ENCODE measurements at regions not wholly inside any gene's neighbourhood (a gene's known extent, or its start where the extent isn't known, plus 50 kb on each side); places are given as distances from the start of the nearest gene placed in this dataset.

- Histone ChIP-seq H3K4me3 (ENCODE audit: low read length) (no peak overlapping the region), H3K9ac (ENCODE audit: low read depth, low read length) (no peak overlapping the region), H3K27me3 (ENCODE audit: control insufficient read depth, insufficient read depth, low read length) (no peaks in the 10 kb centered on the region), H3K9me3 (replicated peaks; ENCODE audit: low read length) (no peaks in the 10 kb centered on the region), H3K4me2 (ENCODE audit: low read length) (no peak overlapping the region), H3K36me3 (ENCODE audit: insufficient read depth, low read length) (no peaks in the 10 kb centered on the region), H3K4me1 (ENCODE audit: control insufficient read depth, insufficient read depth, low read length) (peaks cover 24% of the 10 kb centered on the region)
Measured at GRCh38 chr1:170789063-170789462, 125.1 kb downstream of the PRRX1 start.

- Histone ChIP-seq H3K27me3 (ENCODE audit: control insufficient read depth, insufficient read depth, low read length) (no peaks in the 10 kb centered on the region), H3K4me3 (ENCODE audit: low read length) (peak overlapping the region; percentile 8), H3K4me2 (ENCODE audit: low read length) (peak overlapping the region; percentile 55), H3K36me3 (ENCODE audit: insufficient read depth, low read length) (no peaks in the 10 kb centered on the region), H3K4me1 (ENCODE audit: control insufficient read depth, insufficient read depth, low read length) (peaks cover 24% of the 10 kb centered on the region), H3K9ac (ENCODE audit: low read depth, low read length) (peak overlapping the region; percentile 47), H3K9me3 (replicated peaks; ENCODE audit: low read length) (no peaks in the 10 kb centered on the region)
Measured at GRCh38 chr1:170790175-170790574, 126.2 kb downstream of the PRRX1 start.

- peak overlapping the region; percentile 47 for H3K9ac ChIP-seq (ENCODE audit: low read depth, low read length)
Measured at GRCh38 chr1:170790651-170791071, 126.7 kb downstream of the PRRX1 start.

GRCh38 chr1:170791941-170792340, 128.0 kb downstream of the PRRX1 start:
- Histone ChIP-seq H3K9me3 (replicated peaks; ENCODE audit: low read length) (no peaks in the 10 kb centered on the region), H3K36me3 (ENCODE audit: insufficient read depth, low read length) (no peaks in the 10 kb centered on the region), H3K27me3 (ENCODE audit: control insufficient read depth, insufficient read depth, low read length) (no peaks in the 10 kb centered on the region), H3K4me2 (ENCODE audit: low read length) (no peak overlapping the region), H3K4me3 (ENCODE audit: low read length) (no peak overlapping the region), H3K9ac (ENCODE audit: low read depth, low read length) (no peak overlapping the region), H3K4me1 (ENCODE audit: control insufficient read depth, insufficient read depth, low read length) (peaks cover 24% of the 10 kb centered on the region)

More at GRCh38 chr1:170790651-170791071, 126.7 kb downstream of the PRRX1 start:
- Histone ChIP-seq H3K27me3 (ENCODE audit: control insufficient read depth, insufficient read depth, low read length) (no peaks in the 10 kb centered on the region), H3K9me3 (replicated peaks; ENCODE audit: low read length) (no peaks in the 10 kb centered on the region), H3K4me3 (ENCODE audit: low read length) (peak overlapping the region; percentile 8), H3K4me1 (ENCODE audit: control insufficient read depth, insufficient read depth, low read length) (peaks cover 24% of the 10 kb centered on the region), H3K4me2 (ENCODE audit: low read length) (peak overlapping the region; percentile 55), H3K36me3 (ENCODE audit: insufficient read depth, low read length) (no peaks in the 10 kb centered on the region)

- no peak overlapping the region for H3K4me3 ChIP-seq (ENCODE audit: low read length)
- H3K27me3 ChIP-seq (ENCODE audit: control insufficient read depth, insufficient read depth, low read length): no peaks in the 10 kb centered on the region
- no peaks in the 10 kb centered on the region for H3K36me3 ChIP-seq (ENCODE audit: insufficient read depth, low read length)
- H3K4me2 ChIP-seq (ENCODE audit: low read length): no peak overlapping the region
- no peak overlapping the region for H3K9ac ChIP-seq (ENCODE audit: low read depth, low read length)
- H3K9me3 ChIP-seq (replicated peaks; ENCODE audit: low read length): no peaks in the 10 kb centered on the region
- peaks cover 17% of the 10 kb centered on the region for H3K4me1 ChIP-seq (ENCODE audit: control insufficient read depth, insufficient read depth, low read length)
Measured at GRCh38 chr1:170800265-170800664, 135.1 kb upstream of the MROH9 start.

GRCh38 chr1:170800812-170801211, 134.5 kb upstream of the MROH9 start:
- H3K36me3 ChIP-seq (ENCODE audit: insufficient read depth, low read length): no peaks in the 10 kb centered on the region
- H3K9me3 ChIP-seq (replicated peaks; ENCODE audit: low read length): no peaks in the 10 kb centered on the region
- H3K9ac ChIP-seq (ENCODE audit: low read depth, low read length): no peak overlapping the region
- H3K4me1 ChIP-seq (ENCODE audit: control insufficient read depth, insufficient read depth, low read length): peaks cover 23% of the 10 kb centered on the region
- no peak overlapping the region for H3K4me2 ChIP-seq (ENCODE audit: low read length)
- no peak overlapping the region for H3K4me3 ChIP-seq (ENCODE audit: low read length)
- no peaks in the 10 kb centered on the region for H3K27me3 ChIP-seq (ENCODE audit: control insufficient read depth, insufficient read depth, low read length)

GRCh38 chr1:170803711-170804110, 131.6 kb upstream of the MROH9 start:
- Histone ChIP-seq H3K4me1 (ENCODE audit: control insufficient read depth, insufficient read depth, low read length) (peaks cover 49% of the 10 kb centered on the region), H3K4me2 (ENCODE audit: low read length) (no peak overlapping the region), H3K27me3 (ENCODE audit: control insufficient read depth, insufficient read depth, low read length) (no peaks in the 10 kb centered on the region), H3K9me3 (replicated peaks; ENCODE audit: low read length) (no peaks in the 10 kb centered on the region), H3K36me3 (ENCODE audit: insufficient read depth, low read length) (no peaks in the 10 kb centered on the region), H3K4me3 (ENCODE audit: low read length) (no peak overlapping the region), H3K9ac (ENCODE audit: low read depth, low read length) (no peak overlapping the region)

- Histone ChIP-seq H3K27me3 (ENCODE audit: control insufficient read depth, insufficient read depth, low read length) (no peaks in the 10 kb centered on the region), H3K4me3 (ENCODE audit: low read length) (no peak overlapping the region), H3K9me3 (replicated peaks; ENCODE audit: low read length) (no peaks in the 10 kb centered on the region), H3K9ac (ENCODE audit: low read depth, low read length) (no peak overlapping the region), H3K36me3 (ENCODE audit: insufficient read depth, low read length) (no peaks in the 10 kb centered on the region), H3K4me2 (ENCODE audit: low read length) (no peak overlapping the region), H3K4me1 (ENCODE audit: control insufficient read depth, insufficient read depth, low read length) (peaks cover 48% of the 10 kb centered on the region)
Measured at GRCh38 chr1:170804419-170804818, 130.9 kb upstream of the MROH9 start.

GRCh38 chr1:170804879-170805278, 130.5 kb upstream of the MROH9 start:
- no peak overlapping the region for H3K4me2 ChIP-seq (ENCODE audit: low read length)
- H3K9ac ChIP-seq (ENCODE audit: low read depth, low read length): no peak overlapping the region
- H3K9me3 ChIP-seq (replicated peaks; ENCODE audit: low read length): no peaks in the 10 kb centered on the region
- no peak overlapping the region for H3K4me3 ChIP-seq (ENCODE audit: low read length)
- no peaks in the 10 kb centered on the region for H3K27me3 ChIP-seq (ENCODE audit: control insufficient read depth, insufficient read depth, low read length)
- H3K36me3 ChIP-seq (ENCODE audit: insufficient read depth, low read length): no peaks in the 10 kb centered on the region
- H3K4me1 ChIP-seq (ENCODE audit: control insufficient read depth, insufficient read depth, low read length): peaks cover 43% of the 10 kb centered on the region

GRCh38 chr1:170806961-170807360, 128.4 kb upstream of the MROH9 start:
- no peak overlapping the region for H3K9ac ChIP-seq (ENCODE audit: low read depth, low read length)
- no peak overlapping the region for H3K4me2 ChIP-seq (ENCODE audit: low read length)
- no peaks in the 10 kb centered on the region for H3K27me3 ChIP-seq (ENCODE audit: control insufficient read depth, insufficient read depth, low read length)
- no peak overlapping the region for H3K4me3 ChIP-seq (ENCODE audit: low read length)
- no peaks in the 10 kb centered on the region for H3K9me3 ChIP-seq (replicated peaks; ENCODE audit: low read length)
- H3K4me1 ChIP-seq (ENCODE audit: control insufficient read depth, insufficient read depth, low read length): peaks cover 33% of the 10 kb centered on the region
- no peaks in the 10 kb centered on the region for H3K36me3 ChIP-seq (ENCODE audit: insufficient read depth, low read length)

GRCh38 chr1:170807432-170807831, 127.9 kb upstream of the MROH9 start:
- Histone ChIP-seq H3K27me3 (ENCODE audit: control insufficient read depth, insufficient read depth, low read length) (no peaks in the 10 kb centered on the region), H3K9me3 (replicated peaks; ENCODE audit: low read length) (no peaks in the 10 kb centered on the region), H3K4me2 (ENCODE audit: low read length) (no peak overlapping the region), H3K36me3 (ENCODE audit: insufficient read depth, low read length) (no peaks in the 10 kb centered on the region), H3K4me1 (ENCODE audit: control insufficient read depth, insufficient read depth, low read length) (peaks cover 33% of the 10 kb centered on the region), H3K9ac (ENCODE audit: low read depth, low read length) (no peak overlapping the region), H3K4me3 (ENCODE audit: low read length) (no peak overlapping the region)

GRCh38 chr1:170808216-170808885, 127.0 kb upstream of the MROH9 start:
- no peaks in the 10 kb centered on the region for H3K36me3 ChIP-seq (ENCODE audit: insufficient read depth, low read length)
- peaks cover 33% of the 10 kb centered on the region for H3K4me1 ChIP-seq (ENCODE audit: control insufficient read depth, insufficient read depth, low read length)
- no peak overlapping the region for H3K4me2 ChIP-seq (ENCODE audit: low read length)
- no peak overlapping the region for H3K4me3 ChIP-seq (ENCODE audit: low read length)
- no peaks in the 10 kb centered on the region for H3K27me3 ChIP-seq (ENCODE audit: control insufficient read depth, insufficient read depth, low read length)
- no peak overlapping the region for H3K9ac ChIP-seq (ENCODE audit: low read depth, low read length)
- H3K9me3 ChIP-seq (replicated peaks; ENCODE audit: low read length): no peaks in the 10 kb centered on the region

All from skeletal muscle satellite cell (primary cell).